Hematopoietic multipotent progenitor cell treated with erythropoietin and hydrocortisone succinate and interleukin-3 and kit ligand, for 15 days (in vitro differentiated cells): ENCODE measurements at regions not wholly inside any gene's neighbourhood (a gene's known extent, or its start where the extent isn't known, plus 50 kb on each side); places are given as distances from the start of the nearest gene placed in this dataset.
"Not testable (repeated sequence)": the region's sequence is repeated elsewhere in the genome, so short reads cannot be mapped to it uniquely, and the experiment has no call there.

Experiments
- DNase-seq: peaks from one replicate; pipeline ENCODE4 v3.0.0-alpha.2; 2015; ENCODE audit warnings: low spot score

GRCh38 chr11:79648766-79649520 is 208.1 kb upstream of the TENM4 start:
- no peak for DNase-seq

GRCh38 chr11:79637219-79637618 is 196.4 kb upstream of the TENM4 start:
- no peak for DNase-seq

- no peak for DNase-seq
Measured at GRCh38 chr11:79634905-79635304, 194.1 kb upstream of the TENM4 start.

- no peak for DNase-seq
Measured at GRCh38 chr11:79627281-79627680, 186.5 kb upstream of the TENM4 start.

- DNase-seq = no peak
Measured at GRCh38 chr11:79626135-79627075, 185.6 kb upstream of the TENM4 start.

- DNase-seq = no peak
Measured at GRCh38 chr11:79623375-79623774, 182.5 kb upstream of the TENM4 start.

GRCh38 chr11:79617561-79617960 is 176.7 kb upstream of the TENM4 start:
- DNase-seq = no peak

GRCh38 chr11:79616392-79616851 is 175.6 kb upstream of the TENM4 start:
- no peak for DNase-seq

GRCh38 chr11:79615425-79615824 is 174.6 kb upstream of the TENM4 start:
- DNase-seq = no peak

- DNase-seq = no peak
Measured at GRCh38 chr11:79610678-79611077, 169.8 kb upstream of the TENM4 start.

- DNase-seq = no peak
Measured at GRCh38 chr11:79610139-79610538, 169.3 kb upstream of the TENM4 start.

- no peak for DNase-seq
Measured at GRCh38 chr11:79609511-79609910, 168.7 kb upstream of the TENM4 start.

GRCh38 chr11:79606461-79606860 is 165.6 kb upstream of the TENM4 start:
- not testable (repeated sequence) for DNase-seq

GRCh38 chr11:79600711-79601110 is 159.9 kb upstream of the TENM4 start:
- DNase-seq = no peak

- DNase-seq = no peak
Measured at GRCh38 chr11:79594834-79595233, 154.0 kb upstream of the TENM4 start.

GRCh38 chr11:79592824-79593223 is 152.0 kb upstream of the TENM4 start:
- DNase-seq = no peak

GRCh38 chr11:79592406-79592805 is 151.6 kb upstream of the TENM4 start:
- no peak for DNase-seq

- DNase-seq = no peak
Measured at GRCh38 chr11:79582434-79582833, 141.6 kb upstream of the TENM4 start.

- no peak for DNase-seq
Measured at GRCh38 chr11:79579063-79579462, 138.2 kb upstream of the TENM4 start.

GRCh38 chr11:79578116-79578515 is 137.3 kb upstream of the TENM4 start:
- DNase-seq = no peak

GRCh38 chr11:79575701-79576100 is 134.9 kb upstream of the TENM4 start:
- DNase-seq = no peak

- no peak for DNase-seq
Measured at GRCh38 chr11:79570104-79570503, 129.3 kb upstream of the TENM4 start.

- DNase-seq = no peak
Measured at GRCh38 chr11:79564288-79564925, 123.6 kb upstream of the TENM4 start.
